ENCODE measurements at regions not wholly inside any gene's neighbourhood (a gene's known extent, or its start where the extent isn't known, plus 50 kb on each side); places are given as distances from the start of the nearest gene placed in this dataset.

DNA sequence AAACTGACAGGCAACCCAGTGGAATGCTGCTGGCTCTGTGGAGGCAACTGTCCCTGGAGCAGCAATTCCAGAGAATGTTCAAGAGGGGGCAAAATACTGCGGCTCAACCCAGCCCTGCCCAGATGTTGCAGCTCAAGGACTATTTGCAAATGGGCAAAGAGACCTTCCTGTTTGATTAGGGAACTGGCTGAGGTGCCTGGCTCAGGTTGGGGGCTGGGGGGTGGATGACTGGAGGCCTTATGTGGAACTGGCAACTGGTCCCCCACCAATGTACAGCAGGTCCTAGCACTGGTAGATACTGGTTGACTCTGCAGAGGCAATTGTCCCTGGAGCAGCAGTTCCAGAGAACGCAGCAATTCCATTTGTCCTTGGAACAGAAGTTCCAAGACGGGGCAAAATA is 302.5 kb downstream of the ZPLD1 start:
- TF ChIP-seq POLR2AphosphoS5 (IDR thresholded peaks at IDR 0.05), result no peak
- TF ChIP-seq, protein P1, sequence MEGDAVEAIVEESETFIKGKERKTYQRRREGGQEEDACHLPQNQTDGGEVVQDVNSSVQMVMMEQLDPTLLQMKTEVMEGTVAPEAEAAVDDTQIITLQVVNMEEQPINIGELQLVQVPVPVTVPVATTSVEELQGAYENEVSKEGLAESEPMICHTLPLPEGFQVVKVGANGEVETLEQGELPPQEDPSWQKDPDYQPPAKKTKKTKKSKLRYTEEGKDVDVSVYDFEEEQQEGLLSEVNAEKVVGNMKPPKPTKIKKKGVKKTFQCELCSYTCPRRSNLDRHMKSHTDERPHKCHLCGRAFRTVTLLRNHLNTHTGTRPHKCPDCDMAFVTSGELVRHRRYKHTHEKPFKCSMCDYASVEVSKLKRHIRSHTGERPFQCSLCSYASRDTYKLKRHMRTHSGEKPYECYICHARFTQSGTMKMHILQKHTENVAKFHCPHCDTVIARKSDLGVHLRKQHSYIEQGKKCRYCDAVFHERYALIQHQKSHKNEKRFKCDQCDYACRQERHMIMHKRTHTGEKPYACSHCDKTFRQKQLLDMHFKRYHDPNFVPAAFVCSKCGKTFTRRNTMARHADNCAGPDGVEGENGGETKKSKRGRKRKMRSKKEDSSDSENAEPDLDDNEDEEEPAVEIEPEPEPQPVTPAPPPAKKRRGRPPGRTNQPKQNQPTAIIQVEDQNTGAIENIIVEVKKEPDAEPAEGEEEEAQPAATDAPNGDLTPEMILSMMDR (IDR thresholded peaks at IDR 0.05; ENCODE audit: poor library complexity, severe bottlenecking), result no peak
- no peak for TF ChIP-seq EZH2 (IDR thresholded peaks at IDR 0.05; ENCODE audit: borderline replicate concordance, insufficient read depth, low read length, poor library complexity, severe bottlenecking)
